Breast epithelium (tissue), 4 donors: ENCODE measurements at regions not wholly inside any gene's neighbourhood (a gene's known extent, or its start where the extent isn't known, plus 50 kb on each side); places are given as distances from the start of the nearest gene placed in this dataset.

Source experiments
- DNase-seq, 2 donors: peaks; one replicate each; pipeline ENCODE4 v3.0.0-alpha.2; 2019; ENCODE audit warnings: low spot score in 2 of 2
- H3K27ac ChIP-seq, 2 donors: fragments of 200-600 bp; sonication (generic) in 1 of 2; one replicate each; pipeline ENCODE4 v1.5.1; 2016 to 2019; ENCODE audit warnings: mild to moderate bottlenecking in 1 of 2
- H3K27me3 ChIP-seq, 2 donors: fragments of 200-600 bp; sonication (generic) in 1 of 2; one replicate each; pipeline versions ENCODE4 v1.5.1 to v1.6.0; 2017 to 2019; ENCODE audit warnings: control low read depth in 1 of 2, mild to moderate bottlenecking in 1 of 2
- H3K36me3 ChIP-seq: fragments of 200-600 bp; one replicate; pipeline ENCODE4 v1.5.1; 2019
- H3K4me1 ChIP-seq, 2 donors: fragments of 200-600 bp; sonication (generic); one replicate each; pipeline ENCODE4 v1.5.1; 2016 to 2019; ENCODE audit warnings: control low read depth in 1 of 2
- H3K4me3 ChIP-seq, 3 donors: fragments of 200-600 bp; sonication (generic); 1 replicate in 2 of 3; 2 replicates in 1 of 3; pipeline ENCODE4 v1.5.1; 2016 to 2019; ENCODE audit warnings: mild to moderate bottlenecking in 3 of 3, moderate library complexity in 2 of 3
- H3K9me3 ChIP-seq, 2 donors: fragments of 200-600 bp; sonication (generic) in 1 of 2; one replicate each; pipeline ENCODE4 v1.5.1; 2016 to 2019; ENCODE audit warnings: control low read depth in 1 of 2
- CTCF ChIP-seq, 3 donors: fragments of 450-650 bp; IDR thresholded peaks; one replicate each; pipeline ENCODE4 v1.5.1; 2016 to 2017; ENCODE audit warnings: antibody characterized with exemption in 3 of 3, mild to moderate bottlenecking in 3 of 3, moderate library complexity in 3 of 3
- POLR2A ChIP-seq: fragments of 450-650 bp; IDR thresholded peaks from one replicate; pipeline ENCODE4 v1.6.1; 2016; ENCODE audit warnings: antibody characterized with exemption, mild to moderate bottlenecking, moderate library complexity
- POLR2AphosphoS5 ChIP-seq, 3 donors: sonication (generic); formaldehyde crosslinking; IDR thresholded peaks; one replicate each; pipeline ENCODE4 v1.6.1; 2017; ENCODE audit warnings: antibody characterized with exemption in 3 of 3
- intact Hi-C: fragments of 100-400 bp; cut with DNase I; formaldehyde crosslinking; loops from one replicate; pipeline ENCODE4 v1.15.1; 2023; ENCODE audit warnings: low total_unique reads

GRCh38 chr9:91496351-91496750 lies 72.7 kb upstream of the NFIL3 start:
- Histone ChIP-seq H3K27me3 (no peaks in the 10 kb centered on the region), H3K4me1 (no peaks in the 10 kb centered on the region), H3K36me3 (no peaks in the 10 kb centered on the region), H3K4me3 (no peak overlapping the region), H3K27ac (no peak overlapping the region), H3K9me3 (no peaks in the 10 kb centered on the region)
- DNase-seq = no peak
- TF ChIP-seq POLR2AphosphoS5 (IDR thresholded peaks at IDR 0.05) (no peak), CTCF (IDR thresholded peaks at IDR 0.05) (no peak), POLR2A (no peak)
- intact Hi-C loops = no loop called here

- no peaks in the 10 kb centered on the region for H3K27me3 ChIP-seq
- no peak for TF ChIP-seq CTCF (IDR thresholded peaks at IDR 0.05)
- TF ChIP-seq POLR2AphosphoS5 (IDR thresholded peaks at IDR 0.05) = no peak
- no peak for TF ChIP-seq POLR2A
- no peaks in the 10 kb centered on the region for H3K36me3 ChIP-seq
- no peaks in the 10 kb centered on the region for H3K4me1 ChIP-seq
- no peaks in the 10 kb centered on the region for H3K9me3 ChIP-seq
- no peak overlapping the region for H3K4me3 ChIP-seq
- intact Hi-C loops = no loop called here
- no peak overlapping the region for H3K27ac ChIP-seq
- no peak for DNase-seq
Observed at GRCh38 chr9:91495450-91495849, 71.8 kb upstream of the NFIL3 start.

- Histone ChIP-seq H3K27ac (no peak overlapping the region), H3K27me3 (no peaks in the 10 kb centered on the region), H3K36me3 (no peaks in the 10 kb centered on the region), H3K9me3 (no peaks in the 10 kb centered on the region), H3K4me1 (no peaks in the 10 kb centered on the region), H3K4me3 (no peak overlapping the region)
- TF ChIP-seq POLR2A (no peak), CTCF (IDR thresholded peaks at IDR 0.05) (no peak), POLR2AphosphoS5 (IDR thresholded peaks at IDR 0.05) (no peak)
- DNase-seq = no peak
- intact Hi-C loops = no loop called here
Observed at GRCh38 chr9:91494751-91495150, 71.1 kb upstream of the NFIL3 start.

GRCh38 chr9:91492237-91492636 lies 68.6 kb upstream of the NFIL3 start:
- Histone ChIP-seq H3K4me1 (no peaks in the 10 kb centered on the region), H3K9me3 (no peaks in the 10 kb centered on the region), H3K36me3 (no peaks in the 10 kb centered on the region), H3K27ac (no peak overlapping the region), H3K27me3 (no peaks in the 10 kb centered on the region), H3K4me3 (no peak overlapping the region)
- no peak for DNase-seq
- TF ChIP-seq POLR2A (no peak), POLR2AphosphoS5 (IDR thresholded peaks at IDR 0.05) (no peak), CTCF (IDR thresholded peaks at IDR 0.05) (no peak)
- intact Hi-C loops = no loop called here

- H3K36me3 ChIP-seq = no peaks in the 10 kb centered on the region
- H3K9me3 ChIP-seq = no peaks in the 10 kb centered on the region
- no peak overlapping the region for H3K27ac ChIP-seq
- intact Hi-C loops = no loop called here
- H3K4me3 ChIP-seq = no peak overlapping the region
- H3K4me1 ChIP-seq = no peaks in the 10 kb centered on the region
- H3K27me3 ChIP-seq = no peaks in the 10 kb centered on the region
- no peak for TF ChIP-seq POLR2AphosphoS5 (IDR thresholded peaks at IDR 0.05)
- TF ChIP-seq POLR2A = no peak
- TF ChIP-seq CTCF (IDR thresholded peaks at IDR 0.05) = no peak
- DNase-seq = no peak
Observed at GRCh38 chr9:91491624-91492023, 68.0 kb upstream of the NFIL3 start.
